OCI-LY7 (cell line): ENCODE measurements at regions not wholly inside any gene's neighbourhood (a gene's known extent, or its start where the extent isn't known, plus 50 kb on each side); places are given as distances from the start of the nearest gene placed in this dataset.

Source experiments
- CTCF ChIP-seq: fragments of 200-600 bp; sonication (generic); conservative IDR thresholded peaks from 2 replicates; pipeline ENCODE4 v1.5.1; 2014; ENCODE audit warnings: mild to moderate bottlenecking, antibody characterized with exemption, low read length, moderate library complexity, mixed read lengths
- EZH2phosphoT487 ChIP-seq: fragments of 200-600 bp; sonication (generic); IDR thresholded peaks from 2 replicates; pipeline ENCODE4 v1.6.1; 2018; ENCODE audit warnings: low read depth, borderline replicate concordance, mild to moderate bottlenecking, mixed run types, antibody characterized with exemption, low read length, moderate library complexity, mixed read lengths

GRCh38 chr18:10168477-10168876 lies 254.7 kb downstream of the VAPA start:
- TF ChIP-seq CTCF (no peak), EZH2phosphoT487 (no peak)
